ENCODE measurements at regions not wholly inside any gene's neighbourhood (a gene's known extent, or its start where the extent isn't known, plus 50 kb on each side); places are given as distances from the start of the nearest gene placed in this dataset.

DNA sequence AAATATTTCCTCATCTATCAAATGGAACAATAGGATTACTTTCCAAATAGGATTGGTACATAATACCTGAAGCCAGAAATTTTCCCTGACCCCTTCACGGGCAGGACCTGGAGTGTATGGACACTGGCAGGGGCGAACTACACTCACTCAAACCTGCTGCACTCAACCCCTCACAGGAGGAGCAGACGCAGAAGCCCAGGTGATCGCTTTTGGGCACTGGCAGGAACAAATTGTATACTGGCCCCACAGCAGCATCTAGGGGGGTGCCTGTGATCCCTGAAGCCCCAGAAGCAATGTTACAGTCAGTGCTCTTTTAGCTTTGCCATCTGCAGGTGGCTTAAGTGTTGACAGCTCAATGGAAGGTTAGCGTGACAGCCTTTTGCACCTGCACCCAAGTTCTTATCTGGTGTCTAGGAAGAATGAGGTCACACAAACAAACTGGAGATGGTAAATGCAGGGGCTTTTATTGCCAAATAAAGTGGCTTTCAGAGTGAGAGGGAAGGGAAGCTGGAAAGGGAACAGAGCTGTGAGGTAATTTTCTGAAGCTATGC, 199.2 kb upstream of the NEGR1 start:
- intact Hi-C loops (cut with DNase I) = no loop called here
- Histone ChIP-seq H3K27me3 (no peaks in the 10 kb centered on the region), H3K4me3 (no peak overlapping the region), H3K36me3 (replicated peaks in 1 of 2; ENCODE audit: insufficient read depth in 1 of 2, low read depth in 2 of 2) (no peaks in the 10 kb centered on the region), H3K9me3 (no peaks in the 10 kb centered on the region), H3K4me1 (no peaks in the 10 kb centered on the region), H3K27ac (no peak overlapping the region)
- ATAC-seq (no peak), DNase-seq (no peak)
- WGBS, 2 donors = 84 to 90% methylated on average over 5 of the region's 5 CpGs
- TF ChIP-seq, protein P1, sequence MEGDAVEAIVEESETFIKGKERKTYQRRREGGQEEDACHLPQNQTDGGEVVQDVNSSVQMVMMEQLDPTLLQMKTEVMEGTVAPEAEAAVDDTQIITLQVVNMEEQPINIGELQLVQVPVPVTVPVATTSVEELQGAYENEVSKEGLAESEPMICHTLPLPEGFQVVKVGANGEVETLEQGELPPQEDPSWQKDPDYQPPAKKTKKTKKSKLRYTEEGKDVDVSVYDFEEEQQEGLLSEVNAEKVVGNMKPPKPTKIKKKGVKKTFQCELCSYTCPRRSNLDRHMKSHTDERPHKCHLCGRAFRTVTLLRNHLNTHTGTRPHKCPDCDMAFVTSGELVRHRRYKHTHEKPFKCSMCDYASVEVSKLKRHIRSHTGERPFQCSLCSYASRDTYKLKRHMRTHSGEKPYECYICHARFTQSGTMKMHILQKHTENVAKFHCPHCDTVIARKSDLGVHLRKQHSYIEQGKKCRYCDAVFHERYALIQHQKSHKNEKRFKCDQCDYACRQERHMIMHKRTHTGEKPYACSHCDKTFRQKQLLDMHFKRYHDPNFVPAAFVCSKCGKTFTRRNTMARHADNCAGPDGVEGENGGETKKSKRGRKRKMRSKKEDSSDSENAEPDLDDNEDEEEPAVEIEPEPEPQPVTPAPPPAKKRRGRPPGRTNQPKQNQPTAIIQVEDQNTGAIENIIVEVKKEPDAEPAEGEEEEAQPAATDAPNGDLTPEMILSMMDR (IDR thresholded peaks at IDR 0.05) = no peak
- TF ChIP-seq POLR2A (IDR thresholded peaks at IDR 0.05) = no peak

DNA sequence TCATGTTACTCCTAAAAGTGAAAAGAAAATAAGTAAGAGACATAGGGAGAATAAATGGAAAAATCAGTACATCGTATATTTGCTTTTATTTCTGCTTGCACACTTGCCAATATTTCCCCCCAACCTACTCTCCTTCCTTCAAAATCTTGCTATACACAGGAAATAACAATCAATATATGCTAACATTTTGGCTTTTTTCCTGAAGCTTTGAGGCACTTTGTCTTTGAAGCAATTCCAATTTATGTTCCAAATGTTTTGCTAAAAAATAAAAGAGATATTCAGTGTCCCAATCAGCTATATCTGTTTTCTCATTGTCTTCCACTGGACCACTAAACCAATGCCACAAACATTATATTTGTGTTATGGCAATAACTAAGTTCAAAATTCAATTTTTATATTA, 184.0 kb upstream of the NEGR1 start:
- Histone ChIP-seq H3K36me3 (replicated peaks in 1 of 2; ENCODE audit: insufficient read depth in 1 of 2, low read depth in 2 of 2) (no peaks in the 10 kb centered on the region), H3K4me1 (no peaks in the 10 kb centered on the region), H3K4me3 (no peak overlapping the region), H3K9me3 (no peaks in the 10 kb centered on the region), H3K27me3 (no peaks in the 10 kb centered on the region), H3K27ac (no peak overlapping the region)
- ATAC-seq = no peak
- intact Hi-C loops (cut with DNase I) = no loop called here
- no peak for DNase-seq
- 42 to 50% methylated on average over 1 of the region's 1 CpG for WGBS, 2 donors
- TF ChIP-seq POLR2A (IDR thresholded peaks at IDR 0.05) = no peak

DNA sequence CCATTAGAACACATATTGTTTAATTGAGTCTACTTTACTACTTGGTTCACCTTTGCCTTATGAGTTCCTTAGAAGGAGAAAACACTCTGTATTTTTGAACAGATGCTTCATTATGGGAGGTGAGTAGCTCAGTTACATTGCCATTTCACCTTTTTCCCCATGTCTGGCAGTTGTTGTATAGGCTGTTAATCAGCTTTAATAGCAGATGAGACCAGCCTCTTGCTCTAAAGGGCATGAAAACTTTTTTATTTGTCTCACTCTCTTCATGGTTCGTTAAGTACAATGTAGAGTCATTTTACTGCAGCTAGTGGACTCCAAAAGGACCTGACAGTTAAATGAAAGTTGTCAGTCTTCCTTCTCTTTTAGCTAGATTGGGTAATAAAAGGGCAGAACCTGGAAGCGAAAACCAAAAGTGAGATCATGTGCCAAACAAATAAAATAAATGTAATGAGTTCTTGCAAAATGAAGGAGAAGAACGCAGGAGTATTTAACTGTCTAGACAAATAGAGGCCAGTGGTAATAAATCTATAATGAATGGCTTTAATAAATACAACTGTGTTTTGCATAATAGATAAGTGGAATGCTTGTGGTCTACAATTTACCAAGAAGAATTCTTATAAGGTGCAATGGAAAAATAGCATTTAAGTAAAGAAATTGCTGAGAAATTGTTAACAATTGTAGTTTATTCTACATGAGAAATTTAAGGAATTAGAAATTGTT, 180.0 kb upstream of the NEGR1 start:
- H3K9me3 ChIP-seq = no peaks in the 10 kb centered on the region
- H3K36me3 ChIP-seq (replicated peaks in 1 of 2; ENCODE audit: insufficient read depth in 1 of 2, low read depth in 2 of 2) = no peaks in the 10 kb centered on the region
- H3K27ac ChIP-seq = no peak overlapping the region
- DNase-seq (no peak), ATAC-seq (no peak)
- no peak overlapping the region for H3K4me3 ChIP-seq
- WGBS, 2 donors = 65 to 69% methylated on average over 3 of the region's 3 CpGs
- no peaks in the 10 kb centered on the region for H3K27me3 ChIP-seq
- intact Hi-C loops (cut with DNase I) = no loop called here
- no peaks in the 10 kb centered on the region for H3K4me1 ChIP-seq
- TF ChIP-seq POLR2A (IDR thresholded peaks at IDR 0.05) = no peak
- TF ChIP-seq, protein P1 (IDR thresholded peaks at IDR 0.05) = no peak

DNA sequence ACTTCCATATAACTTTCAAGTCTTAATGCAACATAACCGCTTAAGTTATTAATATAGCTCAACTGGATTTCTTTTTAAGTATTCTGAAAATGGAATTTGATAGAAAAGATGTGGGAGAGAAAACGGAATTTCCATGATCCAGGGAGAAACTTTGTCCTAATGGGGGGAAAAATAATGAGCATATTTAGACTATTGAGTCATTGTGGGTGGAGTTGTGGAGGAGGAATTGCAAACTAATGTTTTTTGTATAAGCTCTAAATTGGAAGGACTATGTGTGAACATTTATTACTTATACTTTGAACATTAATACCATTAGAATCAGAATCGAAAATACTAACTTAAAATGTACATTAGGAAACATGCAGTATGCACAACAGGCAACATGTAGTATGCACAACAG, 159.9 kb upstream of the NEGR1 start:
- DNase-seq = no peak

DNA sequence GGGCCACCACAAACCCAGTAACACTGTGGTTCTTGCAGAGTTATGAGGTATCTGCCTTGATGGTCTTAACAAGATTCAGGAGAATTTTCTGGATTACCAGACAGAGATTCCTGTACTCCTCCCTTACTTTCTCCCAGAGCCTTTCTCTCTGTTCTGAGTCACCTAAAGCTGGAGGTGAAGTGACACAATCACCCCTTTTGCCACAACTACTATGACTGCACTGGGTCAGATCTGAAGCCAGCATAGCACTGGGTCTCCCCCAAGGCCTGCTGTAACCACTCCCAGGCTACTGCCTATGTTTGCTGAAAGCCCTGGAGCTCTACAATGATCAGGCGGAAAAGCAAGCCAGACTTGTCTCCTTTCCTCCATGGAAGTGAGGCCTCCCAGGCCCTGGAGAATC, 156.7 kb upstream of the NEGR1 start:
- H3K4me3 ChIP-seq = no peak overlapping the region
- ATAC-seq = no peak
- 63 to 100% methylated on average over 1 of the region's 1 CpG for WGBS, 2 donors
- no peak for DNase-seq
- H3K27ac ChIP-seq = no peak overlapping the region
- intact Hi-C loops (cut with DNase I) = no loop called here
- H3K4me1 ChIP-seq = no peaks in the 10 kb centered on the region
- no peaks in the 10 kb centered on the region for H3K36me3 ChIP-seq (replicated peaks in 1 of 2; ENCODE audit: insufficient read depth in 1 of 2, low read depth in 2 of 2)
- TF ChIP-seq POLR2A (IDR thresholded peaks at IDR 0.05) = no peak
- TF ChIP-seq, protein P1 (IDR thresholded peaks at IDR 0.05) = no peak
- H3K27me3 ChIP-seq = no peaks in the 10 kb centered on the region
- H3K9me3 ChIP-seq = no peaks in the 10 kb centered on the region

More for the DNA sequence above, 159.9 kb upstream of the NEGR1 start:
- ATAC-seq = no peak
- TF ChIP-seq POLR2A (IDR thresholded peaks at IDR 0.05) = no peak
- TF ChIP-seq, protein P1 (IDR thresholded peaks at IDR 0.05) = no peak
- 46 to 52% methylated on average over 3 of the region's 3 CpGs for WGBS, 2 donors
- H3K36me3 ChIP-seq (replicated peaks in 1 of 2; ENCODE audit: insufficient read depth in 1 of 2, low read depth in 2 of 2) = no peaks in the 10 kb centered on the region
- no peaks in the 10 kb centered on the region for H3K27me3 ChIP-seq
- no peaks in the 10 kb centered on the region for H3K4me1 ChIP-seq
- no peak overlapping the region for H3K27ac ChIP-seq
- no peaks in the 10 kb centered on the region for H3K9me3 ChIP-seq
- intact Hi-C loops (cut with DNase I) = no loop called here
- H3K4me3 ChIP-seq = no peak overlapping the region

Measured in body of pancreas (tissue), 4 donors.